ENCODE measurements at regions not wholly inside any gene's neighbourhood (a gene's known extent, or its start where the extent isn't known, plus 50 kb on each side); places are given as distances from the start of the nearest gene placed in this dataset.

DNA sequence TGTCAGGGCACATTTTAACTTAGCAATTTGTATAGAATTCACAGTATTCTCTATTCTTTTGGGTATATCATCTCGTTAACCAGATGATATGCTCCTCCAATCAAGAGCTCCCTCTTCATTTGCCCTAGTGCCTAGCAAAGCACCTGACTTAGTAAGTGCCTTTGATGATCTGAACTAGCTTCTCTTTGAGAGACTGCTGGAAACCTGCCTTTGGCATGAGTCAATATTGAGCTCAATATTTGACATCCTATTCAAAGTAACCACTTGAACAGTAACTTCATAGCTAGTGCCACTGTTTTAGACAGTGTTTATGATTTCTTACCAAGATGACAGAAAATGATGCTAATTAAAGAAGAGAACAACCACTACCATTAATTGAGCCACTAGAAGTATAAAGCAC is 696.3 kb upstream of the UBE2E2 start (continued):
- TF ChIP-seq, protein P1, sequence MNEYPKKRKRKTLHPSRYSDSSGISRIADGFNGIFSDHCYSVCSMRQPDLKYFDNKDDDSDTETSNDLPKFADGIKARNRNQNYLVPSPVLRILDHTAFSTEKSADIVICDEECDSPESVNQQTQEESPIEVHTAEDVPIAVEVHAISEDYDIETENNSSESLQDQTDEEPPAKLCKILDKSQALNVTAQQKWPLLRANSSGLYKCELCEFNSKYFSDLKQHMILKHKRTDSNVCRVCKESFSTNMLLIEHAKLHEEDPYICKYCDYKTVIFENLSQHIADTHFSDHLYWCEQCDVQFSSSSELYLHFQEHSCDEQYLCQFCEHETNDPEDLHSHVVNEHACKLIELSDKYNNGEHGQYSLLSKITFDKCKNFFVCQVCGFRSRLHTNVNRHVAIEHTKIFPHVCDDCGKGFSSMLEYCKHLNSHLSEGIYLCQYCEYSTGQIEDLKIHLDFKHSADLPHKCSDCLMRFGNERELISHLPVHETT (CRISPR knock-in tag; conservative IDR thresholded peaks at IDR 0.05 in 1 of 2, IDR thresholded peaks at IDR 0.05 in 1 of 2) = no peak
- no peak for TF ChIP-seq BRD9 (IDR thresholded peaks at IDR 0.05; ENCODE audit: low read depth, partially characterized antibody)
- TF ChIP-seq, protein P2, sequence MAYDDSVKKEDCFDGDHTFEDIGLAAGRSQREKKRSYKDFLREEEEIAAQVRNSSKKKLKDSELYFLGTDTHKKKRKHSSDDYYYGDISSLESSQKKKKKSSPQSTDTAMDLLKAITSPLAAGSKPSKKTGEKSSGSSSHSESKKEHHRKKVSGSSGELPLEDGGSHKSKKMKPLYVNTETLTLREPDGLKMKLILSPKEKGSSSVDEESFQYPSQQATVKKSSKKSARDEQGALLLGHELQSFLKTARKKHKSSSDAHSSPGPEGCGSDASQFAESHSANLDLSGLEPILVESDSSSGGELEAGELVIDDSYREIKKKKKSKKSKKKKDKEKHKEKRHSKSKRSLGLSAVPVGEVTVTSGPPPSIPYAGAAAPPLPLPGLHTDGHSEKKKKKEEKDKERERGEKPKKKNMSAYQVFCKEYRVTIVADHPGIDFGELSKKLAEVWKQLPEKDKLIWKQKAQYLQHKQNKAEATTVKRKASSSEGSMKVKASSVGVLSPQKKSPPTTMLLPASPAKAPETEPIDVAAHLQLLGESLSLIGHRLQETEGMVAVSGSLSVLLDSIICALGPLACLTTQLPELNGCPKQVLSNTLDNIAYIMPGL (CRISPR knock-in tag; IDR thresholded peaks at IDR 0.05) = no peak
- TF ChIP-seq CREB1 (IDR thresholded peaks at IDR 0.05) = no peak
- no peak for TF ChIP-seq CREB1 (CRISPR knock-in tag; IDR thresholded peaks at IDR 0.05)
- TF ChIP-seq SETDB1 (IDR thresholded peaks at IDR 0.05; ENCODE audit: low read length) = no peak
- TF ChIP-seq, protein P3, sequence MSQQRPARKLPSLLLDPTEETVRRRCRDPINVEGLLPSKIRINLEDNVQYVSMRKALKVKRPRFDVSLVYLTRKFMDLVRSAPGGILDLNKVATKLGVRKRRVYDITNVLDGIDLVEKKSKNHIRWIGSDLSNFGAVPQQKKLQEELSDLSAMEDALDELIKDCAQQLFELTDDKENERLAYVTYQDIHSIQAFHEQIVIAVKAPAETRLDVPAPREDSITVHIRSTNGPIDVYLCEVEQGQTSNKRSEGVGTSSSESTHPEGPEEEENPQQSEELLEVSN (IDR thresholded peaks at IDR 0.05; ENCODE audit: borderline replicate concordance in 1 of 2, extremely low read depth in 1 of 2, insufficient read depth in 1 of 2, insufficient read length in 1 of 2, low read depth in 1 of 2, low read length in 1 of 2, poor library complexity in 1 of 2, severe bottlenecking in 1 of 2) = no peak
- TF ChIP-seq POLR2AphosphoS5 (IDR thresholded peaks at IDR 0.05; ENCODE audit: control insufficient read depth, insufficient read depth, low read depth, low read length) = no peak
- TF ChIP-seq PHTF2 (CRISPR knock-in tag; IDR thresholded peaks at IDR 0.05) = no peak
- TF ChIP-seq NFE2 (IDR thresholded peaks at IDR 0.05; ENCODE audit: low read depth) = no peak
- TF ChIP-seq ZNF23 (CRISPR knock-in tag; IDR thresholded peaks at IDR 0.05) = no peak
- no peak for TF ChIP-seq PYGO2 (tag; IDR thresholded peaks at IDR 0.05)
